Left forelimb (tissue), 1 donor: ENCODE measurements at regions not wholly inside any gene's neighbourhood (a gene's known extent, or its start where the extent isn't known, plus 50 kb on each side); places are given as distances from the start of the nearest gene placed in this dataset.

ENCODE experiments used
- DNase-seq: peaks from one replicate; pipeline ENCODE4 v3.0.0-alpha.2; 2018; ENCODE audit warnings: low spot score

GRCh38 chr2:219998714-219999227 lies 371.3 kb downstream of the SLC4A3 start:
- no peak for DNase-seq

GRCh38 chr2:220000080-220000479 lies 372.6 kb downstream of the SLC4A3 start:
- DNase-seq: no peak

DNA sequence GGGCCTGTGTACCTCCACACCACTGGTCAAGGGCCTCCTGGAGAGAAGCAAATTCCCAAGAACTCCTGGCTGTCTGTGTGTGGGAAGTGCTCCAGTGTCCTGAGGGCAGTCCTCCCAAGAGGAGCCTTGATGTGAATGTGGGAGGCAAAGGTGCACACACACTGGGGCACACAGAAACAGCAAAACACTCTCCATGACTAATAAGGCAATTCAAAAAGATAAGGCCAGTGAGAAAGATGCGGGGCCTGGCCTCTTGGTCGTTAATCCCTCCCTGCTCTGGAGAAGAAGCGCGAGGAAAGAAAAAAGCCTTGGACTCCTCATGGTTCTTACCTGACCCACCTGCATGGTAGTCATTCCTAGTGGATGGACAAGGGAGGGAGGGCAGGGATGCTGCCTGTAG lies 373.2 kb downstream of the SLC4A3 start:
- DNase-seq: no peak

GRCh38 chr2:220001751-220002150 lies 374.3 kb downstream of the SLC4A3 start:
- DNase-seq: no peak

- no peak for DNase-seq
Measured at GRCh38 chr2:220002251-220002650, 374.8 kb downstream of the SLC4A3 start.

DNA sequence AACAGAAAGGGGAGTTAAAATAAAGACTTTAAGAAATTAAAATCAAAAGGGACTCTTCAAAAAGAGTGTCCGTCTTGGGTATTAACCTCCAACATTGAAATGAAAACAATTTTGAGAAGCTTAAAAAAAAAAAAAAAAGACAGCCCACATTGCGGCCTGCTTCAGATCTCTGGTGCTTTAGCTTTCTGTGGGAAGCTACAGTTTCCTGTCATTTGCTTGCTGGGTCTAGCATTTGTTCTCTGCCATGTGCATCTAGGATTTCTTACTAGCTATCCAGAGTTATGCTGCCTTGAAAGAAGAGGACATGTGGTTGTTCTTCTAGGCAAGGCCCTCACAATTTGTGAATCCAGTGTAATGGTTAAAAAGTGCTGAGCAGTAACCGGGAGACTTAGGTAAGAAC lies 375.3 kb downstream of the SLC4A3 start:
- DNase-seq: no peak

- DNase-seq: no peak
Measured at GRCh38 chr2:220005362-220005761, 377.9 kb downstream of the SLC4A3 start.

GRCh38 chr2:220006152-220006621 lies 378.8 kb downstream of the SLC4A3 start:
- DNase-seq: no peak

GRCh38 chr2:220011859-220012258 lies 384.4 kb downstream of the SLC4A3 start:
- no peak for DNase-seq

GRCh38 chr2:220014961-220015360 lies 387.5 kb downstream of the SLC4A3 start:
- no peak for DNase-seq

- DNase-seq: no peak
Measured at GRCh38 chr2:220015576-220015975, 388.1 kb downstream of the SLC4A3 start.

GRCh38 chr2:220025207-220025606 lies 397.8 kb downstream of the SLC4A3 start:
- DNase-seq: no peak

- DNase-seq: no peak
Measured at GRCh38 chr2:220029013-220029412, 401.6 kb downstream of the SLC4A3 start.

DNA sequence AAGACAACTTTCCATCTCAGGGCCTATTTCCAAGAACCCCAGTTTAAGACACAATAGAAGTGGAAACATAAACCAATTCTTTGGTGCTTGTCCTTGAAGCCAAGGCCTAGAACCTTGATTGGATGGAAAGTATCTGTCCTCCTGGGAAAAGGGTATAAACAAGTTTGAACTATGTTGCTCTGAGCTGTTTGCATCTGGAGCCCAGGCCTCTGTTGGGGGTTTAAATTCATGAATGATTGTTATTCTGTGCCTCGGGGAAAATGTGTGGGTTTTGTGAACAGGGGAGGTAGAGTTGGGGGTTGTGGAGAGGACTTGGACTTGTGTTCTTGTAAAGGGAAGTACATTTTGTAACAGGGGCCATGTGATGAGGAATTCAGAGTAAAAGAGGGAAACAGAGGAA lies 406.1 kb downstream of the SLC4A3 start:
- no peak for DNase-seq

GRCh38 chr2:220034426-220035130 lies 407.1 kb downstream of the SLC4A3 start:
- no peak for DNase-seq

DNA sequence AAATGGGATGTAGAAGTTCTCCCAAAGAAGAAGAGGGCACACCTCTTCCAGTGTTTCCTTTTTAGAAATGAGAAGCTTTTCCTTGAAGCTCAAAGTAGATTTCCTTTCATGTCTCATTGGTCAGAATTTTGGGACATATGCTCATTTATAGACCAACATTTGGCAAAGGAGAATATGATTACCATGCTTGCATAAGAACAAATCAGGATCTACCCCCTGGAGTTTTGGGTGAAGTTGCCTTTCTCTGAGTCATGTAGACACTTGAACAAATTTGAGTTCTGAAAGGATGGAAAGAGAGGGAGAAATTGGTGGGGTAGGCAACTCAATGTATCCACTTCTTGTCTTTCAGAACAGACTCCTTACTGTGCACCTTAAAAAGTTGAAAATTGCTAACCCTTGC lies 409.0 kb downstream of the SLC4A3 start:
- DNase-seq: no peak

GRCh38 chr2:220040346-220040745 lies 412.9 kb downstream of the SLC4A3 start:
- no peak for DNase-seq

DNA sequence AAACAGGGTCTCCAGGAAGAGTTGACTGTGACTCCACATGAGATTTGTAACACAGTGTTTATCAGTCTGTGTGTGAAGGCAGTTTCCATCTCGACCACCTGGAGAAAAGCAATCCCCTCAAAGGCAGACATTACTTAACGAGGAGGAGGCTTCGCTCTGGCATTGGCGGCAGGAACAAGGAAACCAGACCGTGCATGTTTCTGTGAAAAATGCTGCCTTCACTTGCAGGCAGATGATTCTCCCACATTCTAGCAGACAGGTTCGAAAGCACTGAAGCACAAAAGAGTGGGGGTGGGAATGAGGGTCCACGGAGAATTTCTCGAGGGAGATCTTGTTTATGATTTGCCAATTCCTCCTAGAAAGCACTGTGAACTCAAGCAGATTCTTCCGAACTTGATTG lies 414.0 kb downstream of the SLC4A3 start:
- no peak for DNase-seq

GRCh38 chr2:220043155-220043989 lies 415.9 kb downstream of the SLC4A3 start:
- no peak for DNase-seq

DNA sequence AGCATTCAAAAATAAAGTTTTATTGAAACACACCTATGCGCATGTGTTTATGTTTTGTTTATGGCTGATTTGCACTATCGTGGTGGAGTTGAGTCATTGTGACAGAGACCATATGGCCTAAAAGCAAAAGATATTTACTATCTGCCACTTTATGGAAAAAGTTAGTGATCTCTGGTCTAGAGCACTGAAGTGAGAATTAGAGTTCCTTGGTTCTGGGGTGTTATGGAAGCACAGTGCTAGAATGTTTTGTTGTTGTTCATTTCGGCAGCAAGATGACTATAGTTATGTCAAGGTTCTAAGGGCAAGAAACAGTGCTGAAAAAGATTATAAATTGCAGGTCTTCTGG lies 416.5 kb downstream of the SLC4A3 start:
- no peak for DNase-seq

DNA sequence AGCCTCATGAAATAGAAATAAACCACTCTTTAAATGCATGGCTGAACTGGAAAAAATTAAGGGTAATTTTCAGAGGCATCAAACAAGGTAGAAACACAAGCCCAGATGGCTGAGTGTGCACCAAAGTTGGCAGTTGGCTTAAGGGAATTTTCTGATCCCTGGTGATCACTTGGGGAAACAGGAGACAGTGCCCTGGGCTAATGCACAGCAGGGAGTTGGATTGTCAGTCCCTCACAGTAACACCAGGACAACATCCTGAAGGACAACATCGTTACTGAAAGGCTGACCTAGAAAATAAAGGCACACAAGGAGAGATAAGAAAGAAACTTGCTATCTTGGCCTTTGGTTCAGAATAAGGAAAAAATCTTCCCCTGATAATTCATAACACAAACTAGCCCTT lies 417.0 kb downstream of the SLC4A3 start:
- DNase-seq: no peak

DNA sequence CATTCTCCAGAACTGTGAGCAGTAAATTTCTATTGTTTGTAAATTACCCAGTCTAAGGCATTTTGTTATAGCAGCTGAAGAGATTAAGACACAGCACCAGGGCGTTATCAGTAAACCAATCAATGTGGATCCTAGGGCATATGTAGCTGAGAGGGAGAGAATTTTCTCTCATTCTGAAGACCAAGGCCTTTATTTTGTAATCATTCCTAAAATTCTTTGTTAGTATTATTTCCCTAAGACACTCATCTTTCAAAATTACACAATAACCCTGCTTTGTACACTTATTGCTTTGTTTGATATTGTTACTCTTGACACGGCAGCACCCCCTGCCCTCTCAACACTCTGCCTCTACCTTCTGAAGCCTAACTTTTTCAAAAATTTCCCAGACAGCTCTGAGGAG lies 419.1 kb downstream of the SLC4A3 start:
- DNase-seq: no peak

DNA sequence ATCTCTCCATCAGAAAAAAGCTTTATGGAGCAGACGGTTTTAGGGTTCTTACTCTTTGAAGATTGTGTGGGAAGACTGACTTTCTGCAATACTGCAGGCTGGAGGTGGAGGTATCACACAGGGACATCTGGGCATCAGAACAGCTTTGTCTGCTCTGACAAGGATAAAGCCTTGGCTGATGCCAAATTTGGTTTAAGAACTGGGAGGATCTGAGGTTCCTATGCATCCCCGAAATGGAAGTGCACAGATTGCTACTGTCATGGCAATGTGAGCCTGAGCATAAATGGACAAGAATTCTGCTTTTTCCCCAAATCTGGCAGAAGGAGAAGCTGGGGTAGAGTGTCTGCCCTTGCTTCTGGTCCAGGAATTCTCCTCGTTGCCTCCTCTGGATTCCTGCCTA lies 424.3 kb downstream of the SLC4A3 start:
- no peak for DNase-seq
